B cell (primary cell): ENCODE measurements at regions not wholly inside any gene's neighbourhood (a gene's known extent, or its start where the extent isn't known, plus 50 kb on each side); places are given as distances from the start of the nearest gene placed in this dataset.

Experiments
- ATAC-seq: fragments of 200-7000 bp; cut with Tn5 transposase; one replicate; pipeline ENCODE4 v1.10.0; 2021; ENCODE audit warnings: low read depth, mild to moderate bottlenecking, moderate number of reproducible peaks, moderate library complexity
- CTCF ChIA-PET: fragments of 350-600 bp; sonication (Branson Sonifier 250); formaldehyde crosslinking; loops from one replicate; lab custom pipeline; 2021; ENCODE audit warnings: antibody characterized with exemption, inconsistent platforms; lab: Charles Lee
- POLR2A ChIA-PET: fragments of 350-600 bp; sonication (Branson Sonifier 250); formaldehyde crosslinking; loops from one replicate; lab custom pipeline; 2021; ENCODE audit warnings: antibody characterized with exemption; lab: Charles Lee
- DNase-seq: peaks from one replicate; pipeline ENCODE4 v3.0.0; 2013
- H2AFZ ChIP-seq: 2 replicates; pipeline ENCODE4 v1.6.1; 2012; ENCODE audit warnings: mild to moderate bottlenecking, low read depth, low read length; ENCODE audit not compliant: insufficient read depth, poor library complexity, severe bottlenecking
- H3K27ac ChIP-seq, 2 donors: 1 replicate in 1 of 2; 2 replicates in 1 of 2; pipeline ENCODE4 v1.5.1; 2012 to 2013; ENCODE audit warnings: low read length in 2 of 2, mild to moderate bottlenecking in 2 of 2, moderate library complexity in 1 of 2
- H3K27me3 ChIP-seq, 4 experiments: fragments of 200-600 bp in 1 of 4; sonication (generic) in 1 of 4; replicated peaks in 1 of 4; 1 replicate in 2 of 4; 2 replicates in 2 of 4; pipeline versions ENCODE4 v1.6.1 to v1.7.0; 2013 to 2016; ENCODE audit warnings: low read length in 3 of 4, mild to moderate bottlenecking in 2 of 4, mixed read lengths in 1 of 4, moderate library complexity in 1 of 4; ENCODE audit not compliant: insufficient read depth in 4 of 4, control insufficient read depth in 3 of 4; ENCODE audit errors: control extremely low read depth in 1 of 4
- H3K36me3 ChIP-seq, 2 experiments: replicated peaks in 1 of 2; 1 replicate in 1 of 2; 2 replicates in 1 of 2; pipeline versions ENCODE4 v1.6.1 to v1.7.1; 2013; ENCODE audit warnings: low read length in 1 of 2; ENCODE audit not compliant: insufficient read depth in 2 of 2, control insufficient read depth in 1 of 2; ENCODE audit errors: control extremely low read depth in 1 of 2, extremely low read depth in 1 of 2
- H3K4me1 ChIP-seq, 2 donors: fragments of 200-600 bp in 1 of 2; sonication (generic) in 1 of 2; 1 replicate in 1 of 2; 2 replicates in 1 of 2; pipeline versions ENCODE4 v1.5.1 to v1.6.1; 2013 to 2017; ENCODE audit warnings: low read length in 2 of 2; ENCODE audit not compliant: control insufficient read depth in 2 of 2, insufficient read depth in 2 of 2
- H3K4me2 ChIP-seq: replicated peaks from 2 replicates; pipeline ENCODE3; 2012; ENCODE audit warnings: mild to moderate bottlenecking, low read depth, low read length; ENCODE audit not compliant: poor library complexity, severe bottlenecking
- H3K4me3 ChIP-seq, 5 experiments: fragments of 200-600 bp in 1 of 5; sonication (generic) in 1 of 5; 1 replicate in 3 of 5; 2 replicates in 2 of 5; pipeline versions ENCODE4 v1.5.1 to v1.7.0; 2011 to 2016; ENCODE audit warnings: low read length in 4 of 5, mild to moderate bottlenecking in 4 of 5, low read depth in 2 of 5, control low read depth in 1 of 5, moderate library complexity in 1 of 5; ENCODE audit not compliant: insufficient read depth in 1 of 5; ENCODE audit errors: control extremely low read depth in 1 of 5, extremely low read depth in 1 of 5
- H3K79me2 ChIP-seq: fragments of 200-600 bp; sonication (generic); one replicate; pipeline ENCODE4 v1.6.0; 2016; ENCODE audit warnings: low read length; ENCODE audit not compliant: control insufficient read depth, insufficient read depth
- H3K9ac ChIP-seq: fragments of 200-600 bp; sonication (generic); 2 replicates; pipeline ENCODE4 v1.6.1; 2017; ENCODE audit warnings: mild to moderate bottlenecking, low read length, moderate library complexity
- H3K9me3 ChIP-seq, 3 donors: one replicate each; pipeline versions ENCODE4 v1.6.1 to v1.7.1; 2013; ENCODE audit warnings: low read length in 2 of 3; ENCODE audit not compliant: control insufficient read depth in 2 of 3, insufficient read depth in 1 of 3; ENCODE audit errors: control extremely low read depth in 1 of 3
- H4K20me1 ChIP-seq: 2 replicates; pipeline ENCODE4 v1.6.0; 2012; ENCODE audit warnings: mild to moderate bottlenecking, low read length; ENCODE audit not compliant: insufficient read depth, control insufficient read depth, poor library complexity, severe bottlenecking
- H3K27ac Mint-ChIP-seq: one replicate; pipeline ENCODE4 v1.8.0; 2021; ENCODE audit warnings: mixed read lengths
- H3K27me3 Mint-ChIP-seq: one replicate; pipeline ENCODE4 v1.8.0; 2021; ENCODE audit warnings: mixed read lengths
- H3K4me1 Mint-ChIP-seq: one replicate; pipeline ENCODE4 v1.8.0; 2021; ENCODE audit warnings: mixed read lengths
- H3K4me3 Mint-ChIP-seq: one replicate; pipeline ENCODE4 v1.8.0; 2021; ENCODE audit warnings: mixed read lengths
- H3K9me3 Mint-ChIP-seq: one replicate; pipeline ENCODE4 v1.8.0; 2022; ENCODE audit warnings: mixed read lengths; ENCODE audit not compliant: insufficient read depth
- CTCF ChIP-seq: fragments of 200-600 bp; IDR thresholded peaks from one replicate; pipeline ENCODE4 v1.8.0; 2022; ENCODE audit warnings: antibody characterized with exemption, mild to moderate bottlenecking
- EZH2 ChIP-seq: IDR thresholded peaks from 2 replicates; pipeline ENCODE4 v1.6.1; 2012; ENCODE audit warnings: borderline replicate concordance, low read depth, mild to moderate bottlenecking, moderate library complexity, low read length; ENCODE audit not compliant: insufficient read depth, poor library complexity, severe bottlenecking
- WGBS: methylation state at CpG from one replicate; pipeline ENCODE4 v1.1.5; 2013; ENCODE audit warnings: missing lambda C conversion rate; ENCODE audit not compliant: insufficient coverage; 5-methylcytosine and 5-hydroxymethylcytosine counted together
- intact Hi-C: fragments of 100-400 bp; cut with micrococcal nuclease; formaldehyde crosslinking; loops from one replicate; pipeline ENCODE4 v1.10.0; 2022

- Mint-ChIP-seq H3K27ac (no peak overlapping the region), H3K4me1 (no peaks in the 10 kb centered on the region), H3K4me3 (no peak overlapping the region), H3K9me3 (peaks cover 4% of the 10 kb centered on the region), H3K27me3 (peaks cover 28% of the 10 kb centered on the region)
- H3K4me2 ChIP-seq, result no peak overlapping the region
- DNase-seq (no peak), ATAC-seq (no peak)
- ChIA-PET POLR2A (no interaction called here), CTCF (interaction anchor here (1.1 kb wide), 1 partner anchor 65 kb away, joined by 3 read pairs; no protein-coding TSS in a partner anchor)
- H3K36me3 ChIP-seq, result no peaks in the 10 kb centered on the region
- no peak overlapping the region for H2AFZ ChIP-seq
- no CpG with 5 or more reads among the region's 3 CpGs for WGBS
- H3K9me3 ChIP-seq, result no peaks in the 10 kb centered on the region
- TF ChIP-seq CTCF, result no peak
- H3K27ac ChIP-seq, result no peak overlapping the region
- H3K9ac ChIP-seq, result no peak overlapping the region
- H4K20me1 ChIP-seq, result no peaks in the 10 kb centered on the region
- no peaks in the 10 kb centered on the region for H3K4me1 ChIP-seq
- intact Hi-C loops, result no loop called here
- peaks cover 0 to 4% (median 0%) of the 10 kb centered on the region in 4 experiments for H3K27me3 ChIP-seq
- H3K4me3 ChIP-seq, result no peak overlapping the region
- no peaks in the 10 kb centered on the region for H3K79me2 ChIP-seq
Measured at GRCh38 chr6:79804732-79805131, 142.6 kb downstream of the ELOVL4 start.

- Histone ChIP-seq H3K4me3 (no peak overlapping the region), H3K27ac (no peak overlapping the region), H3K27me3 (peaks cover 0 to 3% (median 0%) of the 10 kb centered on the region in 4 experiments), H3K79me2 (no peaks in the 10 kb centered on the region), H3K4me1 (no peaks in the 10 kb centered on the region), H4K20me1 (no peaks in the 10 kb centered on the region), H3K4me2 (no peak overlapping the region), H3K9me3 (no peaks in the 10 kb centered on the region), H2AFZ (no peak overlapping the region), H3K9ac (no peak overlapping the region), H3K36me3 (no peaks in the 10 kb centered on the region)
- ATAC-seq (no peak), DNase-seq (no peak)
- ChIA-PET CTCF (interaction anchor here (1.1 kb wide), 1 partner anchor 65 kb away, joined by 3 read pairs; no protein-coding TSS in a partner anchor), POLR2A (no interaction called here)
- peaks cover 27% of the 10 kb centered on the region for H3K27me3 Mint-ChIP-seq
- intact Hi-C loops, result no loop called here
- no peak overlapping the region for H3K27ac Mint-ChIP-seq
- no peak overlapping the region for H3K4me3 Mint-ChIP-seq
- H3K9me3 Mint-ChIP-seq, result peaks cover 4% of the 10 kb centered on the region
- TF ChIP-seq EZH2, result no peak
- no peak for TF ChIP-seq CTCF
- no peaks in the 10 kb centered on the region for H3K4me1 Mint-ChIP-seq
Measured at GRCh38 chr6:79803917-79804316, 143.4 kb downstream of the ELOVL4 start.
